ENCODE measurements at regions not wholly inside any gene's neighbourhood (a gene's known extent, or its start where the extent isn't known, plus 50 kb on each side); places are given as distances from the start of the nearest gene placed in this dataset.

DNA sequence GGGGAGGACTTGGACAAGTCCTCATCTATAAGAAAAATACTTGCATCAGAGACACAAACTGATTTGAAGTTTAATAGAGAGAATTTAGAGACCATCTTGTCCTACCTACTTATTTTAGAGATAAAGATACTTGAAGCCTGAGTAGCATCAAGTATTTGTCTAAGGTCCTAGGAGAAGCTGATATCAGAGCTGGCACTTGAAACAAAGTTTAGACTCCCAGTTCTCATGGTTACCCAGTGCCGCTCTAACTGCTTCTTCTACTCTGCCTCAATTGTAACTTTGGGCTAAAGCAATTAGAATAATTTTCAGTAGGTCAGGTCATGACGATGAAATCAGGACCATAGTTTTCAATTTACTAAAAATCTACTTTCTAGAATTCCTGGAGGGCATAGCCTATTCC is 123.9 kb upstream of the CADPS start:
- Mint-ChIP-seq H3K9me3 (peaks cover 14% of the 10 kb centered on the region), H3K27ac (no peak overlapping the region), H3K4me1 (no peaks in the 10 kb centered on the region), H3K4me3 (no peak overlapping the region), H3K36me3 (no peaks in the 10 kb centered on the region)
- no peak for ATAC-seq
- DNase-seq (ENCODE audit: low spot score in 2 of 2) = no peak

DNA sequence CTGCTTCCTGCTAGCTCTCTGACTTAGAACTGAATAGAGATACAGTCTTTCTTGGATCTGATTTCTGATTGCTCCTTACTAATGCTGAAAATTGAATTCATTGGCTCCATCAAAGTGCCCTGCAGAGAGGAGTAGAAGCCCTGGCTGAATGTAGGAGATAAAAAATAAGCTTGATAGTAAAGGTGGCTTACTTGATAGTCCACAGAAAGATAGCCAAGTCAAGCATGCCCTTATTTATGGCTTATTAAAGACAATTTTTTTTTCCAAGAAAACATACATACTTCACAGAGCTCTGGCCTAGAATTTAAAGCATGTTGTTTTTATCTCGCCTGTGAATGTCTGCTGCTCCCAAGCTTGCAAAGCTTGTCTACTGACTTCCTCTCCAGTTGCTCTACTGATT is 124.6 kb upstream of the CADPS start:
- no peaks in the 10 kb centered on the region for H3K36me3 Mint-ChIP-seq
- DNase-seq (ENCODE audit: low spot score in 2 of 2) (no peak), ATAC-seq (no peak)
- no peak overlapping the region for H3K4me3 Mint-ChIP-seq
- H3K4me1 Mint-ChIP-seq = no peaks in the 10 kb centered on the region
- no peak overlapping the region for H3K27ac Mint-ChIP-seq
- H3K9me3 Mint-ChIP-seq = peaks cover 14% of the 10 kb centered on the region

DNA sequence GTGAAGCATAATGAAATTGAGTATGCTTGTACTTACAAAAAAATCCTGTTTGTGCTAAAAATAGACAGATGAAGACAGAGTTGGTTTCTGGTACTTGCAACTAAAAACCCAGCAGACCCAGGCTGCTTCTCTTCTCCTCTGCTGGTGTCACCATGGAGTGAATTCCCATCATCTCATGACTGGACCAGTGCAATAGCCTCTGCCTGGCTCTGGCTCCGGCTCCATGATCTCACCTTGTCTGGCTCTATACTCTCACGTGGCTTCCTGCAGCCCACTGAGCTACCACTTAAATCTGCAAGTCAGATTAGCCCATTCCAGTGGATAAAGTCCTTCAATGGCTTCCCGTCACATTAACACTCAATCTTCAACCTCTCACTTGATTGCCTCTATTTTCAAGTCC is 129.2 kb upstream of the CADPS start:
- H3K36me3 Mint-ChIP-seq = no peaks in the 10 kb centered on the region
- no peak for DNase-seq (ENCODE audit: low spot score in 2 of 2)
- no peak overlapping the region for H3K27ac Mint-ChIP-seq
- peaks cover 13% of the 10 kb centered on the region for H3K9me3 Mint-ChIP-seq
- no peak overlapping the region for H3K4me3 Mint-ChIP-seq
- no peak for ATAC-seq
- H3K4me1 Mint-ChIP-seq = no peaks in the 10 kb centered on the region

DNA sequence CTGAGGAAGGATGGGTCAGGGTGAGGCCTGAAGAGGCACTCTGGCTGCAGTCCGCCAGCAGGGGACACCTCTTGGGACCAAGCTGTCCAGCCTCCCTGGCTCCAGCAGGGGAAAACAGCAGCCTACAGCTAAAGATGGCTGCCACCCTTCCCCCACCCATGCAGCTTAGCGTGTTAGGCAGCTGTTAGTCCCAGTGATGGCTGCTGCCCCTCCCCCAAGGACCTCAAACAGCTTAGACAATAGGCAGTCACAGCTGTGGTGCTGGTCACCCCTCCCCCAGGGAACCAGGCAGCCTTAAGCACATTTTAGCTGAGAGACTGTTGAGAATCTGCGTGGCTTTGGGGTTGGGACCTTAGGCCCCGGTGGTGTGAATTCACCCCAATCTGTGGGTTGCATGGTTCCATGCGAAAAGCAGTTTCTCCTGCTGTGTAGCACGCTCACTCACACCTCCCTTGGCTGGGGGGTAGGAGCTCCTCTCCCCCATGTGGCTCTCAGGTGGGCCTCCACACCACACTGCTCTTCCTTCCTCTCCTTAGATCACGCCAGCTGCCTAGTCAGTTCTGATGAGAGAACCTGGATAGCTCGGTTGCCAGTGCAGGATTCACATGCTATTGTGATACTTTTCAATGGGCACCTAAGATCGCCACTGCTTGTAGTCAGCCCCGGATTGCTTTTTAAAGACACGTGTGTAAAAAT is 140.5 kb upstream of the CADPS start:
- no peaks in the 10 kb centered on the region for H3K4me1 Mint-ChIP-seq
- peaks cover 12% of the 10 kb centered on the region for H3K9me3 Mint-ChIP-seq
- no peak overlapping the region for H3K27ac Mint-ChIP-seq
- no peak overlapping the region for H3K4me3 Mint-ChIP-seq
- ATAC-seq = no peak
- H3K36me3 Mint-ChIP-seq = no peaks in the 10 kb centered on the region
- DNase-seq (ENCODE audit: low spot score in 2 of 2) = no peak

DNA sequence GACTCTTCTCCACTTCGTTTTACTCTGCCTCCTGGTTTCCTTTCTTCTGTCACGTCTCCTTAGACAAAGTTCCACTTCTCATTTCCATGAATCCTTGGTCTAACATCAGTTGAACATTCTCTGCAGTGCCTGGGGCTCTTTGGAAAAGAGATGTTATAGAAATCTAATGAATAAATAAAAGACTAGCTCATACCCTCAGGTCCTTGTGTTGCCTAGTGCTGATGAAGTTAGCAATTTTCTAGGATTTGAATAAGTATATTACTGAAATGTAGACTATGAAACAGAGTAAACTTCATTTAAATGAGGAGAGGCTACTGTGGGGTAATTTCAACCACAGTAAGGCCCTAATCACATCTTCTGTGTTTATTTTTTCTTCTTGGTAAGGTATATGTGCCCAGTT is 146.9 kb upstream of the CADPS start:
- no peak for DNase-seq (ENCODE audit: low spot score in 2 of 2)
- Mint-ChIP-seq H3K36me3 (no peaks in the 10 kb centered on the region), H3K4me1 (no peaks in the 10 kb centered on the region), H3K4me3 (no peak overlapping the region), H3K27ac (no peak overlapping the region), H3K9me3 (peaks cover 10% of the 10 kb centered on the region)
- no peak for ATAC-seq

DNA sequence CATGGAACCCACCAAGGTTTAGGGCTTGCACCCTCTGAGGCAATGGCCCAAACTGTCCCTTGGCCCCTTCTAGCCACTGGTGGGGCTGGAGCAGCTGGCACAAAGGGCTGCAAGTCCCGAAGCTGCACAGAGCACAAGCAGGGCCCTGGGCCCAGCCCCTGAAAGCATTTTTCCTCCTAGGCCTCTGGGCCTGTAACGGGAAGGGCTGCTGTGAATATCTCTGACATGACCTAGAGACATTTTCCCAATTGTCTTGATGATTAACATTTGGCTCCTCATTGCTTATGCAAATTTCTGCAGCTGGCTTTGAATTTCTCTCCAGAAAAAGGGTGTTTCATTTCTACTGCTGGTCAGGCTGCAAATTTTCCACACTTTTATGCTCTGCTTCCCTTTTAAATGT is 151.5 kb upstream of the CADPS start:
- DNase-seq (ENCODE audit: low spot score in 2 of 2) (no peak), ATAC-seq (no peak)
- no peak overlapping the region for H3K27ac Mint-ChIP-seq
- H3K9me3 Mint-ChIP-seq = peaks cover 17% of the 10 kb centered on the region
- no peaks in the 10 kb centered on the region for H3K36me3 Mint-ChIP-seq
- H3K4me3 Mint-ChIP-seq = no peak overlapping the region
- no peaks in the 10 kb centered on the region for H3K4me1 Mint-ChIP-seq

DNA sequence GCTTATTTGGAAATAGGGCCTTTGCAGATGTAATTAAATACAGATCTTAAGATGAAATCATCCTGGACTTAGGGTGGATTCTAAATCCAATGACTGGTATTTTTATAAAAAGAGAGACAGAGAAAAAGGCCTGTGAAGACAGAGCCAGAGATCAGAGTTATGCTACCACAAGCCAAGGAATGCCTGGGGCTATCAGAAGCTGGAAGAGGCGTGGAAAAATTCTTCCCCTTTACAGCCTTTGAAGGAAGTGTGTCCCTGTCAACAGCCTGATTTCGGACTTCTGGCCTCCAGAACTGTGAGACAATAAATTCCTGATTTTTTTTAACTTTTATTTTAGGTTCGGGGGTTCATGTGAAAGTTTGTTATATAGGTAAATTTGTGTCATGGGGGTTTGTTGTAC is 154.1 kb upstream of the CADPS start:
- H3K27ac Mint-ChIP-seq = no peak overlapping the region
- no peaks in the 10 kb centered on the region for H3K4me1 Mint-ChIP-seq
- ATAC-seq (no peak), DNase-seq (ENCODE audit: low spot score in 2 of 2) (no peak)
- peaks cover 20% of the 10 kb centered on the region for H3K9me3 Mint-ChIP-seq
- no peaks in the 10 kb centered on the region for H3K36me3 Mint-ChIP-seq
- H3K4me3 Mint-ChIP-seq = no peak overlapping the region

DNA sequence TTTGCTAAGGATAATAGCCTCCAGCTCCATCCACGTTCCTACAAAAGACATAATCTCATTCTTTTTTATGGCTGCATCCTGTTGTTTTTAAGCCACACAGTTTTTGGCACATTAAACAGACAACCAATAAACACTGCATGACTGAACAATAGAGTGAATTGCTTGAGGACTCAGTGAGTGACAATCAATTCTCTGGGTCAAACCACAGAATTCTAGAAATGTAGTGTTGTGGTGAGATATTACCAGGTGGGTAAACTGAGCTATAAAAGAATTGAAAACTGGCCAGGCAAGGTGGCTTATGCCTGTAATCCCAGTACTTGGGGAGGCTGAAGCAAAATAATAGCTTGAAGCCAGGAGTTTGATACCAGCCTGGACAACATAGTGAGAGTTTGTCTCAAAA is 154.7 kb upstream of the CADPS start:
- no peaks in the 10 kb centered on the region for H3K36me3 Mint-ChIP-seq
- no peak overlapping the region for H3K27ac Mint-ChIP-seq
- no peak for ATAC-seq
- peaks cover 20% of the 10 kb centered on the region for H3K9me3 Mint-ChIP-seq
- no peaks in the 10 kb centered on the region for H3K4me1 Mint-ChIP-seq
- no peak for DNase-seq (ENCODE audit: low spot score in 2 of 2)
- no peak overlapping the region for H3K4me3 Mint-ChIP-seq

DNA sequence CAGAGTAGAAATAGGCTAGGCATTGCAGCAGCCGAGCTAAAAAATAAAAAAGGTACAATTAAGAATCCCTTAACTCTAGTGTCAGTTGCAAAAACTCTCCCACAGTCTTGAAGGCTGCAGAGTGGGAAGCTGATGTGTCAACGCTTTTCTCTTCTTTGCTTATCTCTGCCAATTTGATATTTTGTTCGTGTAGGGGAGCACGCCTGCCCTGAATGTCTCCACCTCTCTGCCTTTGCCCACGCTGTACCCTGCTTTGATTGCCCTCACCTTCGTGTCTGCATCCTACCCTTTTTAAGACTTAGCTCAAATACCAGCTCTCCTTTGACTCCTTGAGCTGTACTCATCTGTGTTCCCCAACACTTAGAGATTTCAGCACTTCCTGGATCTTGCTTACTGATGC is 155.4 kb upstream of the CADPS start:
- no peaks in the 10 kb centered on the region for H3K4me1 Mint-ChIP-seq
- ATAC-seq (no peak), DNase-seq (ENCODE audit: low spot score in 2 of 2) (no peak)
- H3K4me3 Mint-ChIP-seq = no peak overlapping the region
- no peaks in the 10 kb centered on the region for H3K36me3 Mint-ChIP-seq
- H3K9me3 Mint-ChIP-seq = peaks cover 13% of the 10 kb centered on the region
- H3K27ac Mint-ChIP-seq = no peak overlapping the region

DNA sequence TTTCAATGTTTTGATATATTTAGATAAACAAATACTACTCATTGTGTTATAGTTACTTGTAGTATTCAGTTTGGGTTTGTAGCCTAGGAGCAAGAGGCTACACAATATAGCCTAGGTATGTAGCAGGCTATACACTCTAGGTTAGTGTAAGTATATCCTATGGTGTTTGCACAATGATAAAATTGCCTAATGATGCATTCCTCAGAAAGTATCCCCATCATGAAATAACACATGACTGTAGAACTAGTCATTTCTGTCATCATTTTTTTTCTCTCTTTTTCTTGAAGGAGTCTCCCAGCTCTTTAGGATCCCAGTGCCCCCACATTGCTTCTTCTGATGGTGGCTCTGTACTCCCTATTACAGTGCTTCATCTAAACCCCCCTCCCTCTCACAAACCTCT is 157.7 kb upstream of the CADPS start:
- no peaks in the 10 kb centered on the region for H3K4me1 Mint-ChIP-seq
- ATAC-seq (no peak), DNase-seq (ENCODE audit: low spot score in 2 of 2) (no peak)
- H3K9me3 Mint-ChIP-seq = peaks cover 17% of the 10 kb centered on the region
- H3K4me3 Mint-ChIP-seq = no peak overlapping the region
- no peak overlapping the region for H3K27ac Mint-ChIP-seq
- H3K36me3 Mint-ChIP-seq = no peaks in the 10 kb centered on the region

DNA sequence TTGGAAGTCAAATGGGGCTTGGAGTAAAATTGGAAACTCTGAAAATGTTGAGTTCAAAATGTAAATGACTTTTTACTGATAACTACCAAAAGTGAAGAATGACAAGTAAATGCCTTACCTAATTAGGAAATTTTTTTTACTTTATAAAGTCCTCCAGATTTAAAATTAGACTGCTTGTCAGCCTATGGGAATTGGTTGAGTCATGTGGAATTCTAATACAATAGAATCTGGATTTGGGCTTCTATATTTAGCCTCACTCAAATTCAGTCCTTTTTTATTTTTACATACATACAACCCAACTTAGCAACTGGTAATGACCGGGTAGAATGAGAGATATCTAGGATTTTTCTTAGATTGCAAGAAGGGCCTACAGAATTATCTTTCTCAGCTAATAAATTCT is 158.9 kb upstream of the CADPS start:
- Mint-ChIP-seq H3K9me3 (peaks cover 19% of the 10 kb centered on the region), H3K4me3 (no peak overlapping the region), H3K36me3 (no peaks in the 10 kb centered on the region), H3K4me1 (no peaks in the 10 kb centered on the region), H3K27ac (no peak overlapping the region)
- DNase-seq (ENCODE audit: low spot score in 2 of 2) (no peak), ATAC-seq (no peak)

DNA sequence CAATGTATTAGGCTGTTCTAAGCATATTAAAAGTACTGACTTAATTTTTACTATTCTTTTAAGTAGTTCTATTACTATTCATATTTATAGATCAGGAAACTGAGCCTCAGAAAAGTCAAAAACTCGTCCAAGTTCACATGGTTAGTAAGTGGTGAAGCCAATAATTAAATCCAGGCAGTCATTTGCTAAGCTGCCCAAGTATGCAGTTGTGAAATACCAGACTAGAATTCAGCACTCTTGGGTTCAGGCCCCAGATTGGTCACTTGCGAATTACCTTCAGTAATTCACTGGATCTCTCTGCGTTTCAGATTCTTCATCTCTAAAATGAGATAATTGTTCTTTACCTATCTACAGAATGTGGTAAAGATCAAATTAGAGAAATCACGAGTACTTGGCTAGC is 161.9 kb upstream of the CADPS start:
- DNase-seq (ENCODE audit: low spot score in 2 of 2) = no peak

DNA sequence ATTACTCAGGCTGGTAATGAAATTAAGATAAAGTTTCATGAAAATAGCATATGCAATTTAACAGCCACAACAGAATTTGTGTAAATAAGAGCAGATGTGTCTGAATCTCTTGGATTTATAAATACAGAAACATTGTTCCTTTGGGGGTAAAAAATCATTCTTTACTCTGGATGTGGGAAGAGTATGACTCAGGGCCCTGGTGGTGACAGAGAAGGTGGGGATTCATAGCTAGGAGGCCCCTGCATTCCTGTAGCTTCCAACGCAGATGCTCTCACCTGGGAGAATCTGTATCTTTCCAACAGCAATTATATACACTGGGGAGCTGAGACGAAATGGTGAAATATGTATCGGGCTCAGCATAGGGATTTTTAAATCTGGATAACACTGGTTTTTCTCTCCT is 167.6 kb upstream of the CADPS start:
- peaks cover 20% of the 10 kb centered on the region for H3K9me3 Mint-ChIP-seq
- ATAC-seq (no peak), DNase-seq (ENCODE audit: low spot score in 2 of 2) (no peak)
- H3K36me3 Mint-ChIP-seq = no peaks in the 10 kb centered on the region
- H3K4me3 Mint-ChIP-seq = no peak overlapping the region
- H3K27ac Mint-ChIP-seq = no peak overlapping the region
- no peaks in the 10 kb centered on the region for H3K4me1 Mint-ChIP-seq

More for the DNA sequence above, 161.9 kb upstream of the CADPS start:
- Mint-ChIP-seq H3K4me3 (no peak overlapping the region), H3K4me1 (no peaks in the 10 kb centered on the region), H3K36me3 (no peaks in the 10 kb centered on the region), H3K9me3 (peaks cover 17% of the 10 kb centered on the region), H3K27ac (no peak overlapping the region)
- no peak for ATAC-seq

DNA sequence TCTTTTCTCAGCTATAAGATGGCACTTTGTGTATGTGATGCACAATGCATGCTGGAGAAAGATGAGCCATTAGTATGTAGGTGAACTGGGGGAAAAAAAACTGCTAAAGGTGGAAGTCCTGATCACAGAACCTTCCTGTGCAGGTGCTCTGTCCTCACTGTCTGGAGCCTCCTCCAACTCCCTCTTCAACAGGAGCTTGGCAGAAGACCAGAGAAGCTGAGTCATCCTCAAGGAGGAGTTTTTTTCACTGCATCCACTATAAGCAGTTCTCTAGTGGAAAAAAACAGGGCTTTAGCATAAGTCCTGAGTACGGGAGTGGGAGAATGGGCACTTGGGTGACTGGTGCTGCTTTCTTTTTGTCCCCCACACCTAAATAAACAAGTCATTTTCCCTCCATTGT is 168.4 kb upstream of the CADPS start:
- no peaks in the 10 kb centered on the region for H3K4me1 Mint-ChIP-seq
- no peaks in the 10 kb centered on the region for H3K36me3 Mint-ChIP-seq
- DNase-seq (ENCODE audit: low spot score in 2 of 2) (no peak), ATAC-seq (no peak)
- no peak overlapping the region for H3K27ac Mint-ChIP-seq
- peaks cover 20% of the 10 kb centered on the region for H3K9me3 Mint-ChIP-seq
- H3K4me3 Mint-ChIP-seq = no peak overlapping the region

DNA sequence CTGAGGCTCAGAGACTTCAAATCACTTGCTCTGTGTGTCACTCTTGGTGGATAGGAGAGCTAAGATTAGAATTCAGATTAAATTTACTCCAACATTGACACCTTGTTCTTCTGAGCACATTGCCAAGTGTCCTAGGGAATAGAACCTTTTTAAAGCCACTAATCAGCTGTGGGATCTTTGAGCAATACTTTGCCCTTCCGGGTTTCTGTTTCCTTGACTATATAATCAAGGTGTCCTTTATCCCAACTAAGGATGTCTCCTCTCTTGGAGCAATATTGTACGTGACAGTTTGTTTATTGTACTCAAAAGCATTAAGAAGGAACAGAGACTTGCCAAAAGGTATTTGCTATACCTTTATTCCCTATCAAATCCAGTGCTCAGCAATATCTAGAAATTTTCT is 170.9 kb upstream of the CADPS start:
- H3K4me1 Mint-ChIP-seq = no peaks in the 10 kb centered on the region
- DNase-seq (ENCODE audit: low spot score in 2 of 2) (no peak), ATAC-seq (no peak)

DNA sequence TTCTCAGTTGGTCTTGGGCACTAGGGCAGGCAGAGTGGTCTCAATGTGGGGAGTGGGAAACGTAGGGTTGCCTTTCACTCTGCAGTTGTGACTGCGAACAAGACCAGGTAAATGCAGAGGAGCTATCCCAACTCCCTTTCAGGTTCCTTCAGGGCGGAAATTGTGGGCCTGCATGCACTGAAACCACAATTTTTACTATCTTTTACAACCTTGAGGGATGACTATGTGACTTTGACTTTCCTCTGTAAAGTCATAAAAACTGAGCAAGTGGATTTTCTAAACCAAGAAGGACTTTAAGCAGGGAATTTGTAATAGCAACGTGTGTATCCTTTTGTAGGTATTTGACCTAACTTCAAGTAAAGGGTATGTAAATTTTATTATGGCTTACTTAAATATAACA is 171.4 kb upstream of the CADPS start:
- H3K9me3 Mint-ChIP-seq = peaks cover 16% of the 10 kb centered on the region

More for the DNA sequence above, 170.9 kb upstream of the CADPS start:
- Mint-ChIP-seq H3K27ac (no peak overlapping the region), H3K36me3 (no peaks in the 10 kb centered on the region), H3K9me3 (peaks cover 18% of the 10 kb centered on the region), H3K4me3 (no peak overlapping the region)

DNA sequence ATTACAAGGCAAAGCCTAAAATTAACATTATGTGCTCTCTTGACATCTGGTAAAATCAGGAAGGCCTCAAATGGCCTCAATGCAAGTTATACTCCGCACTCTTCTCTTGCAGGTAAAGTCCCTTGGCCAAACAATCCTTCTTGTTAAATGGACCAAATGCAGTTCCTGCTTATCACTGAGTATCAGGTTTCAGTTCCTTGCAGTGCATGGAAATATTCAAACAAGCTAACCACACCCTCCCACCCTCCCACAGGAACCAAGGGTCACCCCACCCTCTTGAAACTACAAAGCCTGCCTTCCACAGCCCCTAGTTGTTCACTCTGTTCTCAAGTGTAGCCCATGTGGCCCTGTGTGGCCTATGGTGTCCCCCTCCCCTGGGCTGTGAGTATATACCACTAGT is 171.9 kb upstream of the CADPS start:
- Mint-ChIP-seq H3K9me3 (peaks cover 18% of the 10 kb centered on the region), H3K27ac (no peak overlapping the region), H3K4me3 (no peak overlapping the region), H3K36me3 (no peaks in the 10 kb centered on the region), H3K4me1 (no peaks in the 10 kb centered on the region)
- ATAC-seq = no peak
- DNase-seq (ENCODE audit: low spot score in 2 of 2) = no peak

More for the DNA sequence above, 171.4 kb upstream of the CADPS start:
- no peak for ATAC-seq
- H3K27ac Mint-ChIP-seq = no peak overlapping the region
- no peak overlapping the region for H3K4me3 Mint-ChIP-seq
- H3K4me1 Mint-ChIP-seq = no peaks in the 10 kb centered on the region
- DNase-seq (ENCODE audit: low spot score in 2 of 2) = no peak
- no peaks in the 10 kb centered on the region for H3K36me3 Mint-ChIP-seq

Data from stimulated activated effector memory CD8-positive, alpha-beta T cell treated with anti-CD3 and anti-CD28 coated beads, Interleukin-12 subunit alpha, Interleukin-12 subunit beta, amount 100 ng/mL, for 72 hours (primary cell).